Stimulated activated memory B cell treated with anti-CD40 and anti-IgM and Interleukin-4, amounts not matched to agents 10 μg/mL and 1 μg/mL and 100 μg/mL, for 72 hours (primary cell): ENCODE measurements at regions not wholly inside any gene's neighbourhood (a gene's known extent, or its start where the extent isn't known, plus 50 kb on each side); places are given as distances from the start of the nearest gene placed in this dataset.

ENCODE experiments used
- ATAC-seq: fragments of 150-1000 bp; cut with Tn5 transposase; 2 replicates; pipeline ENCODE4 v1.10.0; 2021
- H3K27ac Mint-ChIP-seq: one replicate; pipeline ENCODE4 v1.8.0; 2022; ENCODE audit warnings: mild to moderate bottlenecking, mixed read lengths
- H3K27me3 Mint-ChIP-seq: one replicate; pipeline ENCODE4 v1.8.0; 2022; ENCODE audit warnings: mixed read lengths
- H3K36me3 Mint-ChIP-seq: one replicate; pipeline ENCODE4 v1.8.0; 2022; ENCODE audit warnings: mixed read lengths
- H3K4me1 Mint-ChIP-seq: one replicate; pipeline ENCODE4 v1.8.0; 2022; ENCODE audit warnings: mixed read lengths
- H3K4me3 Mint-ChIP-seq: one replicate; pipeline ENCODE4 v1.8.0; 2022; ENCODE audit warnings: mild to moderate bottlenecking, moderate library complexity, mixed read lengths
- H3K9me3 Mint-ChIP-seq: one replicate; pipeline ENCODE4 v1.8.0; 2022; ENCODE audit warnings: mixed read lengths

- no peaks in the 10 kb centered on the region for H3K36me3 Mint-ChIP-seq
- no peak overlapping the region for H3K27ac Mint-ChIP-seq
- ATAC-seq: no peak
- H3K4me3 Mint-ChIP-seq: no peak overlapping the region
- H3K27me3 Mint-ChIP-seq: no peaks in the 10 kb centered on the region
- H3K9me3 Mint-ChIP-seq: no peaks in the 10 kb centered on the region
- no peaks in the 10 kb centered on the region for H3K4me1 Mint-ChIP-seq
These were observed 56.3 kb upstream of the ELL2 start for GRCh38 chr5:96017951-96018350.

- Mint-ChIP-seq H3K36me3 (no peaks in the 10 kb centered on the region), H3K9me3 (no peaks in the 10 kb centered on the region), H3K27ac (no peak overlapping the region), H3K4me3 (no peak overlapping the region), H3K27me3 (no peaks in the 10 kb centered on the region), H3K4me1 (no peaks in the 10 kb centered on the region)
- no peak for ATAC-seq
These were observed 54.6 kb upstream of the ELL2 start for GRCh38 chr5:96016216-96016615.

GRCh38 chr5:96015709-96016108 is 54.1 kb upstream of the ELL2 start:
- Mint-ChIP-seq H3K9me3 (no peaks in the 10 kb centered on the region), H3K36me3 (no peaks in the 10 kb centered on the region), H3K27ac (no peak overlapping the region), H3K27me3 (no peaks in the 10 kb centered on the region), H3K4me1 (no peaks in the 10 kb centered on the region), H3K4me3 (no peak overlapping the region)
- ATAC-seq: no peak

- no peaks in the 10 kb centered on the region for H3K4me1 Mint-ChIP-seq
- ATAC-seq: no peak
- no peaks in the 10 kb centered on the region for H3K36me3 Mint-ChIP-seq
- no peaks in the 10 kb centered on the region for H3K27me3 Mint-ChIP-seq
- H3K9me3 Mint-ChIP-seq: no peaks in the 10 kb centered on the region
- H3K27ac Mint-ChIP-seq: no peak overlapping the region
- H3K4me3 Mint-ChIP-seq: no peak overlapping the region
These were observed 52.7 kb upstream of the ELL2 start for GRCh38 chr5:96014395-96014794.

- peaks cover 3% of the 10 kb centered on the region for H3K9me3 Mint-ChIP-seq
- no peak overlapping the region for H3K4me3 Mint-ChIP-seq
- no peaks in the 10 kb centered on the region for H3K4me1 Mint-ChIP-seq
- no peaks in the 10 kb centered on the region for H3K36me3 Mint-ChIP-seq
- H3K27me3 Mint-ChIP-seq: no peaks in the 10 kb centered on the region
- ATAC-seq: no peak
- no peak overlapping the region for H3K27ac Mint-ChIP-seq
These were observed 51.6 kb upstream of the ELL2 start for GRCh38 chr5:96013254-96013653.

- Mint-ChIP-seq H3K4me3 (no peak overlapping the region), H3K4me1 (no peaks in the 10 kb centered on the region), H3K27ac (no peak overlapping the region), H3K36me3 (no peaks in the 10 kb centered on the region), H3K27me3 (no peaks in the 10 kb centered on the region), H3K9me3 (peaks cover 3% of the 10 kb centered on the region)
- no peak for ATAC-seq
These were observed 50.7 kb upstream of the ELL2 start for GRCh38 chr5:96012399-96012798.
